GM21390 (cell line): ENCODE measurements at regions not wholly inside any gene's neighbourhood (a gene's known extent, or its start where the extent isn't known, plus 50 kb on each side); places are given as distances from the start of the nearest gene placed in this dataset.

Experiments used
- ATAC-seq: cut with Tn5 transposase; IDR thresholded peaks from one replicate; pipeline ENCODE4 v1.9.1; 2021; ENCODE audit not compliant: unreplicated experiment

- ATAC-seq: no peak
Observed at GRCh38 chr2:134110532-134110931, 143.3 kb upstream of the MGAT5 start.

- ATAC-seq: no peak
Observed at GRCh38 chr2:134117676-134118075, 136.2 kb upstream of the MGAT5 start.

- peak; percentile 45 for ATAC-seq
Observed at GRCh38 chr2:134118279-134119116, 135.4 kb upstream of the MGAT5 start.

GRCh38 chr2:134119117-134119712 lies 134.7 kb upstream of the MGAT5 start:
- peak; percentile 8 for ATAC-seq

- ATAC-seq: peak; percentile 57
Observed at GRCh38 chr2:134119713-134120405, 134.0 kb upstream of the MGAT5 start.

GRCh38 chr2:134120406-134120732 lies 133.5 kb upstream of the MGAT5 start:
- peak; percentile 0 for ATAC-seq

- peak; percentile 45 for ATAC-seq
Observed at GRCh38 chr2:134120733-134121630, 132.9 kb upstream of the MGAT5 start.

- ATAC-seq: no peak
Observed at GRCh38 chr2:134122610-134123009, 131.3 kb upstream of the MGAT5 start.

- no peak for ATAC-seq
Observed at GRCh38 chr2:134123332-134123731, 130.5 kb upstream of the MGAT5 start.

- ATAC-seq: no peak
Observed at GRCh38 chr2:134124047-134124753, 129.7 kb upstream of the MGAT5 start.

GRCh38 chr2:134127496-134127895 lies 126.4 kb upstream of the MGAT5 start:
- ATAC-seq: peak; percentile 50

- no peak for ATAC-seq
Observed at GRCh38 chr2:134128746-134129145, 125.1 kb upstream of the MGAT5 start.

- ATAC-seq: no peak
Observed at GRCh38 chr2:134129900-134130537, 123.9 kb upstream of the MGAT5 start.

GRCh38 chr2:134131681-134132489 lies 122.0 kb upstream of the MGAT5 start:
- ATAC-seq: no peak

GRCh38 chr2:134132490-134132857 lies 121.4 kb upstream of the MGAT5 start:
- ATAC-seq: no peak

- no peak for ATAC-seq
Observed at GRCh38 chr2:134133622-134134312, 120.1 kb upstream of the MGAT5 start.

GRCh38 chr2:134134313-134134706 lies 119.6 kb upstream of the MGAT5 start:
- no peak for ATAC-seq

- no peak for ATAC-seq
Observed at GRCh38 chr2:134134827-134135226, 119.0 kb upstream of the MGAT5 start.

GRCh38 chr2:134135793-134136192 lies 118.1 kb upstream of the MGAT5 start:
- no peak for ATAC-seq
